ENCODE measurements at regions not wholly inside any gene's neighbourhood (a gene's known extent, or its start where the extent isn't known, plus 50 kb on each side); places are given as distances from the start of the nearest gene placed in this dataset.

GRCh38 chr2:2495606-2496005 is 164.5 kb upstream of the MYT1L start:
- Histone ChIP-seq H3K79me2 (ENCODE audit: control insufficient read depth, insufficient read depth, low read length, unreplicated experiment) (no peaks in the 10 kb centered on the region), H3K4me1 (ENCODE audit: control insufficient read depth, insufficient read depth, low read length, unreplicated experiment) (no peaks in the 10 kb centered on the region), H3K4me3 (ENCODE audit: low read depth, low read length) (no peak overlapping the region), H2AFZ (ENCODE audit: low read length, unreplicated experiment) (no peak overlapping the region), H3K36me3 (ENCODE audit: insufficient read depth, low read length) (no peaks in the 10 kb centered on the region), H3K27me3 (ENCODE audit: insufficient read depth, low read length) (no peaks in the 10 kb centered on the region), H3K27ac (ENCODE audit: low read depth, low read length) (no peak overlapping the region)

GRCh38 chr2:2493496-2493895 is 162.4 kb upstream of the MYT1L start:
- H2AFZ ChIP-seq (ENCODE audit: low read length, unreplicated experiment), result no peak overlapping the region
- H3K4me1 ChIP-seq (ENCODE audit: control insufficient read depth, insufficient read depth, low read length, unreplicated experiment), result no peaks in the 10 kb centered on the region
- H3K27ac ChIP-seq (ENCODE audit: low read depth, low read length), result no peak overlapping the region
- no peaks in the 10 kb centered on the region for H3K27me3 ChIP-seq (ENCODE audit: insufficient read depth, low read length)
- H3K4me3 ChIP-seq (ENCODE audit: low read depth, low read length), result no peak overlapping the region
- H3K79me2 ChIP-seq (ENCODE audit: control insufficient read depth, insufficient read depth, low read length, unreplicated experiment), result no peaks in the 10 kb centered on the region
- H3K36me3 ChIP-seq (ENCODE audit: insufficient read depth, low read length), result no peaks in the 10 kb centered on the region

GRCh38 chr2:2492800-2493199 is 161.7 kb upstream of the MYT1L start:
- Histone ChIP-seq H3K27me3 (ENCODE audit: insufficient read depth, low read length) (no peaks in the 10 kb centered on the region), H3K4me1 (ENCODE audit: control insufficient read depth, insufficient read depth, low read length, unreplicated experiment) (no peaks in the 10 kb centered on the region), H3K27ac (ENCODE audit: low read depth, low read length) (no peak overlapping the region), H2AFZ (ENCODE audit: low read length, unreplicated experiment) (no peak overlapping the region), H3K4me3 (ENCODE audit: low read depth, low read length) (no peak overlapping the region), H3K79me2 (ENCODE audit: control insufficient read depth, insufficient read depth, low read length, unreplicated experiment) (no peaks in the 10 kb centered on the region), H3K36me3 (ENCODE audit: insufficient read depth, low read length) (no peaks in the 10 kb centered on the region)

- Histone ChIP-seq H3K4me1 (ENCODE audit: control insufficient read depth, insufficient read depth, low read length, unreplicated experiment) (no peaks in the 10 kb centered on the region), H2AFZ (ENCODE audit: low read length, unreplicated experiment) (no peak overlapping the region), H3K27ac (ENCODE audit: low read depth, low read length) (no peak overlapping the region), H3K4me3 (ENCODE audit: low read depth, low read length) (no peak overlapping the region), H3K79me2 (ENCODE audit: control insufficient read depth, insufficient read depth, low read length, unreplicated experiment) (no peaks in the 10 kb centered on the region), H3K27me3 (ENCODE audit: insufficient read depth, low read length) (no peaks in the 10 kb centered on the region), H3K36me3 (ENCODE audit: insufficient read depth, low read length) (no peaks in the 10 kb centered on the region)
Observed at GRCh38 chr2:2491964-2492363, 160.9 kb upstream of the MYT1L start.

GRCh38 chr2:2484301-2484700 is 153.2 kb upstream of the MYT1L start:
- Histone ChIP-seq H3K27me3 (ENCODE audit: insufficient read depth, low read length) (no peaks in the 10 kb centered on the region), H3K4me1 (ENCODE audit: control insufficient read depth, insufficient read depth, low read length, unreplicated experiment) (no peaks in the 10 kb centered on the region), H3K4me3 (ENCODE audit: low read depth, low read length) (no peak overlapping the region), H2AFZ (ENCODE audit: low read length, unreplicated experiment) (no peak overlapping the region), H3K36me3 (ENCODE audit: insufficient read depth, low read length) (no peaks in the 10 kb centered on the region), H3K79me2 (ENCODE audit: control insufficient read depth, insufficient read depth, low read length, unreplicated experiment) (no peaks in the 10 kb centered on the region), H3K27ac (ENCODE audit: low read depth, low read length) (no peak overlapping the region)

- Histone ChIP-seq H3K4me3 (ENCODE audit: low read depth, low read length) (no peak overlapping the region), H3K27me3 (ENCODE audit: insufficient read depth, low read length) (no peaks in the 10 kb centered on the region), H3K79me2 (ENCODE audit: control insufficient read depth, insufficient read depth, low read length, unreplicated experiment) (no peaks in the 10 kb centered on the region), H3K4me1 (ENCODE audit: control insufficient read depth, insufficient read depth, low read length, unreplicated experiment) (no peaks in the 10 kb centered on the region), H3K27ac (ENCODE audit: low read depth, low read length) (no peak overlapping the region), H2AFZ (ENCODE audit: low read length, unreplicated experiment) (no peak overlapping the region), H3K36me3 (ENCODE audit: insufficient read depth, low read length) (no peaks in the 10 kb centered on the region)
Observed at GRCh38 chr2:2482851-2483250, 151.8 kb upstream of the MYT1L start.

- no peaks in the 10 kb centered on the region for H3K36me3 ChIP-seq (ENCODE audit: insufficient read depth, low read length)
- H3K27me3 ChIP-seq (ENCODE audit: insufficient read depth, low read length), result no peaks in the 10 kb centered on the region
- no peak overlapping the region for H3K27ac ChIP-seq (ENCODE audit: low read depth, low read length)
Observed at GRCh38 chr2:2472881-2473280, 141.8 kb upstream of the MYT1L start.

GRCh38 chr2:2472044-2472443 is 141.0 kb upstream of the MYT1L start:
- Histone ChIP-seq H3K27ac (ENCODE audit: low read depth, low read length) (no peak overlapping the region), H3K79me2 (ENCODE audit: control insufficient read depth, insufficient read depth, low read length, unreplicated experiment) (no peaks in the 10 kb centered on the region), H3K36me3 (ENCODE audit: insufficient read depth, low read length) (no peaks in the 10 kb centered on the region), H2AFZ (ENCODE audit: low read length, unreplicated experiment) (no peak overlapping the region), H3K4me1 (ENCODE audit: control insufficient read depth, insufficient read depth, low read length, unreplicated experiment) (no peaks in the 10 kb centered on the region), H3K27me3 (ENCODE audit: insufficient read depth, low read length) (no peaks in the 10 kb centered on the region), H3K4me3 (ENCODE audit: low read depth, low read length) (no peak overlapping the region)

More at GRCh38 chr2:2472881-2473280, 141.8 kb upstream of the MYT1L start:
- Histone ChIP-seq H3K4me3 (ENCODE audit: low read depth, low read length) (no peak overlapping the region), H3K79me2 (ENCODE audit: control insufficient read depth, insufficient read depth, low read length, unreplicated experiment) (no peaks in the 10 kb centered on the region), H2AFZ (ENCODE audit: low read length, unreplicated experiment) (no peak overlapping the region), H3K4me1 (ENCODE audit: control insufficient read depth, insufficient read depth, low read length, unreplicated experiment) (no peaks in the 10 kb centered on the region)

- Histone ChIP-seq H3K27ac (ENCODE audit: low read depth, low read length) (no peak overlapping the region), H3K79me2 (ENCODE audit: control insufficient read depth, insufficient read depth, low read length, unreplicated experiment) (no peaks in the 10 kb centered on the region), H3K4me3 (ENCODE audit: low read depth, low read length) (no peak overlapping the region), H2AFZ (ENCODE audit: low read length, unreplicated experiment) (no peak overlapping the region), H3K36me3 (ENCODE audit: insufficient read depth, low read length) (no peaks in the 10 kb centered on the region), H3K27me3 (ENCODE audit: insufficient read depth, low read length) (no peaks in the 10 kb centered on the region), H3K4me1 (ENCODE audit: control insufficient read depth, insufficient read depth, low read length, unreplicated experiment) (no peaks in the 10 kb centered on the region)
Observed at GRCh38 chr2:2466534-2466933, 135.5 kb upstream of the MYT1L start.

GRCh38 chr2:2464643-2465042 is 133.6 kb upstream of the MYT1L start:
- Histone ChIP-seq H3K36me3 (ENCODE audit: insufficient read depth, low read length) (no peaks in the 10 kb centered on the region), H3K27ac (ENCODE audit: low read depth, low read length) (no peak overlapping the region), H3K4me3 (ENCODE audit: low read depth, low read length) (no peak overlapping the region), H3K79me2 (ENCODE audit: control insufficient read depth, insufficient read depth, low read length, unreplicated experiment) (no peaks in the 10 kb centered on the region), H2AFZ (ENCODE audit: low read length, unreplicated experiment) (no peak overlapping the region), H3K27me3 (ENCODE audit: insufficient read depth, low read length) (no peaks in the 10 kb centered on the region), H3K4me1 (ENCODE audit: control insufficient read depth, insufficient read depth, low read length, unreplicated experiment) (no peaks in the 10 kb centered on the region)

- Histone ChIP-seq H3K36me3 (ENCODE audit: insufficient read depth, low read length) (no peaks in the 10 kb centered on the region), H3K4me1 (ENCODE audit: control insufficient read depth, insufficient read depth, low read length, unreplicated experiment) (no peaks in the 10 kb centered on the region), H3K79me2 (ENCODE audit: control insufficient read depth, insufficient read depth, low read length, unreplicated experiment) (no peaks in the 10 kb centered on the region)
Observed at GRCh38 chr2:2464094-2464493, 133.0 kb upstream of the MYT1L start.

More at GRCh38 chr2:2464094-2464493, 133.0 kb upstream of the MYT1L start:
- Histone ChIP-seq H2AFZ (ENCODE audit: low read length, unreplicated experiment) (no peak overlapping the region), H3K4me3 (ENCODE audit: low read depth, low read length) (no peak overlapping the region), H3K27me3 (ENCODE audit: insufficient read depth, low read length) (no peaks in the 10 kb centered on the region), H3K27ac (ENCODE audit: low read depth, low read length) (no peak overlapping the region)
